Mesodermal cell (in vitro differentiated cells): ENCODE measurements at regions not wholly inside any gene's neighbourhood (a gene's known extent, or its start where the extent isn't known, plus 50 kb on each side); places are given as distances from the start of the nearest gene placed in this dataset.

Source experiments
- H3K27ac ChIP-seq: 2 replicates; pipeline ENCODE4 v1.7.0; 2013; ENCODE audit warnings: mild to moderate bottlenecking, low read depth, low read length, moderate library complexity; ENCODE audit not compliant: severe bottlenecking
- H3K36me3 ChIP-seq: 2 replicates; pipeline ENCODE4 v1.7.1; 2013; ENCODE audit warnings: mild to moderate bottlenecking, low read length, moderate library complexity; ENCODE audit not compliant: control insufficient read depth, insufficient read depth
- H3K4me1 ChIP-seq: one replicate; pipeline ENCODE4 v1.7.1; 2013; ENCODE audit warnings: mild to moderate bottlenecking, low read length; ENCODE audit not compliant: insufficient read depth, control insufficient read depth, poor library complexity, severe bottlenecking
- H3K4me3 ChIP-seq: 2 replicates; pipeline ENCODE4 v1.7.0; 2013; ENCODE audit warnings: low read length, control low read depth, mild to moderate bottlenecking; ENCODE audit not compliant: insufficient read depth, poor library complexity, severe bottlenecking; ENCODE audit errors: extremely low read depth
- H3K9me3 ChIP-seq: 2 replicates; pipeline ENCODE4 v1.7.1; 2013; ENCODE audit warnings: mild to moderate bottlenecking, low read length, moderate library complexity; ENCODE audit not compliant: control insufficient read depth
- WGBS, 2 experiments: methylation state at CpG; one replicate each; pipeline ENCODE4 v1.1.5; 2013; ENCODE audit warnings: missing lambda C conversion rate in 2 of 2; ENCODE audit not compliant: insufficient coverage in 2 of 2; 5-methylcytosine and 5-hydroxymethylcytosine counted together

GRCh38 chr11:105333153-105333552, 193.6 kb upstream of the CARD18 start:
- no peaks in the 10 kb centered on the region for H3K4me1 ChIP-seq
- no peak overlapping the region for H3K4me3 ChIP-seq
- no peaks in the 10 kb centered on the region for H3K9me3 ChIP-seq
- H3K27ac ChIP-seq: no peak overlapping the region
- no peaks in the 10 kb centered on the region for H3K36me3 ChIP-seq
- WGBS, 2 experiments: 100% methylated on average over 2 of the region's 3 CpGs; no CpG with 5 or more reads in 1 of the 2 experiments

DNA sequence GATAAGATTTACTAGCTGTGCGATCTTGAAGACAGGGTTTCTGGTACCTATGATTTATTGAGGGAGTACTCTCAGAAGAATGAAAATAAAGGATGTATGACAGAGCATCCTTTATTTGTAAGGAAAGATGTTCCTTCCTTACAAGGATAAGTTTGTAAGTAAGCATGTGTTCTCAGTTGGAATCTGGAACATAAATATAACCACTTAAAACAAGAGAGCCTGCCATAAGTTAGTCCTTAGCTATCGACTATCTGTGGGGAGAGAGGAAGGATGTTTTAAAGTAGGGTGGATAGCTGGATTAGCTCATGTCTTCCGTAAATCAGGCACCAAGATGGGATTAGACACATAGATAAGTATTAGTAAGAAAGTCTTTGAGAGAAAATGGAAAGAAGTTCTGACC, 192.6 kb upstream of the CARD18 start:
- Histone ChIP-seq H3K27ac (no peak overlapping the region), H3K9me3 (no peaks in the 10 kb centered on the region), H3K4me3 (no peak overlapping the region), H3K4me1 (no peaks in the 10 kb centered on the region), H3K36me3 (no peaks in the 10 kb centered on the region)
- 86 to 94% methylated on average over 2 to 3 of the region's 3 CpGs for WGBS, 2 experiments

DNA sequence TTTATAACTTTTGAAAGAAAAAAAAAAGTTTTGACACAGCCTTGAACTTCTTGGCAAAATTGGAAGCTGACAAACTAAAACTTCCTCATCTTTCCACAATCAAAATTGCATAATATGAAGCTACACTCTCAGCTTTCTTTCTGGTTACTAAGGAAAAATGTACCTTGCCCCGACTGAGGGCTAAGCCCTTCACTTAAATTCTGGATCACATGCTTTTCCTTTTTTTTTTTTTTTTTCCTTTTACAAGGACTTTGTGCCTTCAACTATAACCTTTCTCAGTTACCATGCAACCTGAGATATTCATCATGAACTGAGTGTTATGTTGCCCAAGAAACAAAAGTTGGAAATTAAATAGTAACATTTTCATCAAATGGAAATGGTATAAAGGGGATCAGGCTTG, 188.5 kb upstream of the CARD18 start:
- no peaks in the 10 kb centered on the region for H3K9me3 ChIP-seq
- 100% methylated on average over 1 of the region's 1 CpG; no CpG with 5 or more reads in 1 of the 2 experiments for WGBS, 2 experiments
- H3K36me3 ChIP-seq: no peaks in the 10 kb centered on the region
- H3K4me1 ChIP-seq: no peaks in the 10 kb centered on the region
- H3K4me3 ChIP-seq: no peak overlapping the region
- no peak overlapping the region for H3K27ac ChIP-seq

GRCh38 chr11:105324156-105324555, 184.6 kb upstream of the CARD18 start:
- 92 to 93% methylated on average over 6 to 7 of the region's 7 CpGs for WGBS, 2 experiments
- no peak overlapping the region for H3K4me3 ChIP-seq
- H3K27ac ChIP-seq: no peak overlapping the region
- H3K9me3 ChIP-seq: no peaks in the 10 kb centered on the region
- H3K4me1 ChIP-seq: no peaks in the 10 kb centered on the region
- H3K36me3 ChIP-seq: no peaks in the 10 kb centered on the region

DNA sequence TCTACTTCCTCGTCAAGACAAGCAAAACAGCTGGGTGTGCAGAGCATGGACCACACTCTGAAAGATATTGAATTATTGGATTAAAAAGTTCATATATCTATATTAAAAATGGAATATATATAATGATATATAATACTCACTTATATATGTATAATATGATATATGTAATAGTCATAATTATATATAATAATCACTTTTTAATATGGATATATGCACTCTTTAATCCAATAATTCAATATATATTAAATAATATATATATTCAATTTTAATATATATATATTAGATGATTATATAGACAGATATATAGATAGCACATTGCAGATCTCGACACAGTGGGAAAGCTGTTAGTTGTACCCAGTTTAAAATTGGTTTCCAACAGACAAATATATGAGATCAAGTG, 182.1 kb upstream of the CARD18 start:
- H3K4me3 ChIP-seq: no peak overlapping the region
- WGBS, 2 experiments: no CpG with 5 or more reads among the region's 2 CpGs
- no peaks in the 10 kb centered on the region for H3K4me1 ChIP-seq
- no peaks in the 10 kb centered on the region for H3K9me3 ChIP-seq
- no peaks in the 10 kb centered on the region for H3K36me3 ChIP-seq
- no peak overlapping the region for H3K27ac ChIP-seq

DNA sequence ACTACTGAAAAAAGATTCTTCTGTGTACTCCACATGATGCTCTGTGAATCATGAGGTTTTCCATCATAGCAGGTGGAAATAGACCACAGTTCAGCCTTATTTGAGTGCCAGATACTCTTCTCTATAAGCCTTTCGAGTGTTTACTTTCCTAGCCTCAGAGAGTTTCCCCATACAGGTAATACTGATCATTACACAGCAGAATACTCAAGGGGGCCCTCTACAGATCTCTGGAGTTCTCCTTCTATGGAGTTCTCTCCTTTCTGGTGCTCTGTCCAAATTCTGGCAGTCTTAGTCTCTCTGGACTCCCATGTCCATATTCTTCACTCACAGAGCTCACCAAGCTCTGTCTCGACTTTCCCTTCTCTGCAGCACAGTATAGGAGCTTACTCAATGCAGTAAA, 175.7 kb upstream of the CARD18 start:
- Histone ChIP-seq H3K27ac (no peak overlapping the region), H3K4me1 (no peaks in the 10 kb centered on the region), H3K36me3 (no peaks in the 10 kb centered on the region), H3K9me3 (no peaks in the 10 kb centered on the region), H3K4me3 (no peak overlapping the region)
- WGBS, 2 experiments: 73 to 91% methylated on average over 2 of the region's 2 CpGs

DNA sequence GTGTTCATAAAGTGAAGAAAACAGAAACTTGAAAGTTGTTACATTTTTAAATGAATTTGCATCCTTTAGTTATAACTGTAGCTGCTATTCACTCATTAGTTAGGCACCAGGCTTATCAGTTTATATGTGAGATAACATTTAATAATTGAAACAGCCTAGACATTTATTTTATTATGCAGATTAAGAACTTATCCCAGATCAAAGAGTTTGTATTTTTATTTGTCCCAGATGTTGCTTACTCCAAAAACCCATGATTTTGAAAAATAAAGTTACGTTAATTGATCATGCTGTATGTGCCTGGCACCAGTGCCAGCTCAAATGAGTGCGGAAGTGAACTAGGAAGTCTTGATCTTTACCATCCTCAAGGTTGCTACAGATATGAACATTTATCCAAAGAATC, 172.7 kb upstream of the CARD18 start:
- no peak overlapping the region for H3K27ac ChIP-seq
- 100% methylated on average over 1 of the region's 2 CpGs; no CpG with 5 or more reads in 1 of the 2 experiments for WGBS, 2 experiments
- H3K36me3 ChIP-seq: no peaks in the 10 kb centered on the region
- H3K9me3 ChIP-seq: no peaks in the 10 kb centered on the region
- no peaks in the 10 kb centered on the region for H3K4me1 ChIP-seq
- no peak overlapping the region for H3K4me3 ChIP-seq

- 100% methylated on average over 1 of the region's 3 CpGs; no CpG with 5 or more reads in 1 of the 2 experiments for WGBS, 2 experiments
- Histone ChIP-seq H3K36me3 (no peaks in the 10 kb centered on the region), H3K27ac (peak overlapping the region; percentile 7), H3K4me3 (no peak overlapping the region), H3K9me3 (no peaks in the 10 kb centered on the region), H3K4me1 (no peaks in the 10 kb centered on the region)
Observed at GRCh38 chr11:105298630-105299029, 159.1 kb upstream of the CARD18 start.

- Histone ChIP-seq H3K27ac (peak overlapping the region; percentile 7), H3K36me3 (no peaks in the 10 kb centered on the region), H3K4me1 (no peaks in the 10 kb centered on the region), H3K9me3 (no peaks in the 10 kb centered on the region), H3K4me3 (no peak overlapping the region)
- 86 to 100% methylated on average over 2 of the region's 2 CpGs for WGBS, 2 experiments
Observed at GRCh38 chr11:105298174-105298573, 158.6 kb upstream of the CARD18 start.

GRCh38 chr11:105297463-105297862, 157.9 kb upstream of the CARD18 start:
- Histone ChIP-seq H3K4me1 (no peaks in the 10 kb centered on the region), H3K27ac (no peak overlapping the region), H3K36me3 (no peaks in the 10 kb centered on the region), H3K9me3 (no peaks in the 10 kb centered on the region), H3K4me3 (no peak overlapping the region)
- 83% methylated on average over 1 of the region's 2 CpGs; no CpG with 5 or more reads in 1 of the 2 experiments for WGBS, 2 experiments

- no peaks in the 10 kb centered on the region for H3K9me3 ChIP-seq
- H3K4me1 ChIP-seq: no peaks in the 10 kb centered on the region
- no peaks in the 10 kb centered on the region for H3K36me3 ChIP-seq
- 92 to 98% methylated on average over 6 of the region's 8 CpGs for WGBS, 2 experiments
- H3K27ac ChIP-seq: no peak overlapping the region
- H3K4me3 ChIP-seq: no peak overlapping the region
Observed at GRCh38 chr11:105296806-105297205, 157.2 kb upstream of the CARD18 start.
